Erythroblast (primary cell): ENCODE measurements at regions not wholly inside any gene's neighbourhood (a gene's known extent, or its start where the extent isn't known, plus 50 kb on each side); places are given as distances from the start of the nearest gene placed in this dataset.
"Not testable (repeated sequence)": the region's sequence is repeated elsewhere in the genome, so short reads cannot be mapped to it uniquely, and the experiment has no call there.

Experiments
- DNase-seq, 2 experiments: peaks; one replicate each; lab custom pipeline; 2025; lab: John Stamatoyannopoulos, UW
- GATA1 ChIP-seq: IDR thresholded peaks from 2 replicates; pipeline ENCODE4 v1.6.1; 2011; ENCODE audit warnings: low read depth, mild to moderate bottlenecking, control low read depth, low read length, moderate library complexity
- POLR2A ChIP-seq: IDR thresholded peaks from 2 replicates; pipeline ENCODE4 v1.6.1; 2011; ENCODE audit warnings: mild to moderate bottlenecking, low read length

GRCh38 chr14:38931969-38932652, 170.9 kb downstream of the SEC23A start:
- TF ChIP-seq GATA1: no peak
- TF ChIP-seq POLR2A: no peak
- no peak for DNase-seq

- TF ChIP-seq POLR2A (no peak), GATA1 (no peak)
- no peak for DNase-seq
Measured at GRCh38 chr14:38930898-38931297, 172.1 kb downstream of the SEC23A start.

GRCh38 chr14:38930022-38930421, 173.0 kb downstream of the SEC23A start:
- TF ChIP-seq POLR2A (no peak), GATA1 (no peak)
- no peak for DNase-seq

GRCh38 chr14:38929416-38929815, 173.6 kb downstream of the SEC23A start:
- DNase-seq: no peak
- no peak for TF ChIP-seq GATA1
- TF ChIP-seq POLR2A: no peak

- DNase-seq: not testable (repeated sequence)
Measured at GRCh38 chr14:38921893-38922292, 181.1 kb downstream of the SEC23A start.

GRCh38 chr14:38915125-38915524, 187.9 kb downstream of the SEC23A start:
- DNase-seq: no peak
- TF ChIP-seq GATA1: no peak
- TF ChIP-seq POLR2A: no peak

- no peak for DNase-seq
- TF ChIP-seq POLR2A (no peak), GATA1 (no peak)
Measured at GRCh38 chr14:38910092-38910491, 192.9 kb downstream of the SEC23A start.

- no peak for TF ChIP-seq GATA1
- TF ChIP-seq POLR2A: no peak
Measured at GRCh38 chr14:38904959-38905358, 198.1 kb downstream of the SEC23A start.

GRCh38 chr14:38901791-38902190, 201.2 kb downstream of the SEC23A start:
- no peak for DNase-seq
- no peak for TF ChIP-seq POLR2A
- no peak for TF ChIP-seq GATA1

More at GRCh38 chr14:38904959-38905358, 198.1 kb downstream of the SEC23A start:
- DNase-seq: no peak

GRCh38 chr14:38900887-38901286, 202.1 kb downstream of the SEC23A start:
- DNase-seq: no peak
- TF ChIP-seq POLR2A (no peak), GATA1 (no peak)

- DNase-seq: no peak
- TF ChIP-seq POLR2A (no peak), GATA1 (no peak)
Measured at GRCh38 chr14:38887696-38888095, 215.3 kb downstream of the SEC23A start.

GRCh38 chr14:38884109-38884508, 218.9 kb downstream of the SEC23A start:
- TF ChIP-seq GATA1 (no peak), POLR2A (no peak)
- no peak for DNase-seq

GRCh38 chr14:38883127-38883526, 219.9 kb downstream of the SEC23A start:
- no peak for DNase-seq
- TF ChIP-seq POLR2A (no peak), GATA1 (no peak)

GRCh38 chr14:38882533-38882932, 220.5 kb downstream of the SEC23A start:
- DNase-seq: no peak
- TF ChIP-seq GATA1: no peak
- no peak for TF ChIP-seq POLR2A

- no peak for DNase-seq
- TF ChIP-seq POLR2A: no peak
- TF ChIP-seq GATA1: no peak
Measured at GRCh38 chr14:38880643-38881524, 222.2 kb downstream of the SEC23A start.
